ENCODE measurements at regions not wholly inside any gene's neighbourhood (a gene's known extent, or its start where the extent isn't known, plus 50 kb on each side); places are given as distances from the start of the nearest gene placed in this dataset.

DNA sequence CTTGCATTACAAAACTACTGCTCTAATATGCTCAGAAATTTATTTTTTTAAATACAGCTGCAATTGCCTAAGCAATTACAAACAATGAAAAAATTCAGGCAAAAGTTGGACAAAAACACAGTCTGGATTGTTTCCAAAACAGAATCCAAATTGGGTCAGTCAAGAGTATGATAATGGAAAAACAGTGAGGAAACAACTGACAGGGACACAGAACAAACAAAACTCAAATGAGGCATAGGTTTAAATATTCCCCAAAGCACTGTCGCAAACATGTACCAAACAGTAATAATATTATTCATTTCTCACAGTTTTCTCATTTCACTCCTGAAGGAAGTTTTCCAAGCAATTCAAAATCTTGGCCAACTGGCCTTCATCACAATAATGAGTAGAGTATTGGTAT is 386.6 kb downstream of the CENPC start:
- TF ChIP-seq CTCF (IDR thresholded peaks at IDR 0.05; ENCODE audit: insufficient read depth, low read depth, low read length), result no peak
- TF ChIP-seq EZH2 (IDR thresholded peaks at IDR 0.05; ENCODE audit: insufficient read depth, low read length), result no peak

Measured in astrocyte (in vitro differentiated cells and primary cell).